Neural cell (in vitro differentiated cells): ENCODE measurements at regions not wholly inside any gene's neighbourhood (a gene's known extent, or its start where the extent isn't known, plus 50 kb on each side); places are given as distances from the start of the nearest gene placed in this dataset.

ENCODE experiments used
- H2AFZ ChIP-seq: fragments of 200-600, 300-800 bp; sonication (generic), shearing (Covaris generic); 2 replicates; pipeline ENCODE4 v1.6.0; 2014; ENCODE audit warnings: low read depth, mild to moderate bottlenecking, antibody characterized with exemption, low read length, moderate library complexity
- H3F3A ChIP-seq: fragments of 200-600 bp; shearing (Covaris generic); 2 replicates; pipeline ENCODE4 v1.6.1; 2016; ENCODE audit warnings: mild to moderate bottlenecking, moderate library complexity, mixed read lengths, antibody characterized with exemption, low read length; ENCODE audit not compliant: insufficient read depth, poor library complexity, severe bottlenecking
- H3K27ac ChIP-seq: fragments of 200-600, 300-800 bp; sonication (generic), shearing (Covaris generic); 2 replicates; pipeline ENCODE4 v1.5.1; 2014; ENCODE audit warnings: mild to moderate bottlenecking, low read length, moderate library complexity
- H3K27me3 ChIP-seq: fragments of 300-800, 200-600 bp; sonication (generic), shearing (Covaris generic); 2 replicates; pipeline ENCODE4 v1.6.0; 2014; ENCODE audit warnings: mild to moderate bottlenecking, low read depth, low read length, moderate library complexity; ENCODE audit not compliant: insufficient read depth
- H3K36me3 ChIP-seq: fragments of 300-800, 200-600 bp; sonication (generic), shearing (Covaris generic); 2 replicates; pipeline ENCODE4 v1.5.1; 2014; ENCODE audit warnings: mild to moderate bottlenecking, antibody characterized with exemption, low read length, moderate library complexity; ENCODE audit not compliant: insufficient read depth
- H3K4me2 ChIP-seq: fragments of 300-800, 200-600 bp; sonication (generic), shearing (Covaris generic); 2 replicates; pipeline ENCODE4 v1.6.0; 2014; ENCODE audit warnings: mild to moderate bottlenecking, low read length
- H3K4me3 ChIP-seq: fragments of 300-800, 200-600 bp; sonication (generic), shearing (Covaris generic); 2 replicates; pipeline ENCODE4 v1.5.1; 2014; ENCODE audit warnings: mild to moderate bottlenecking, low read length, moderate library complexity
- H3K79me2 ChIP-seq: fragments of 200-600 bp; shearing (Covaris generic); replicated peaks from 2 replicates; pipeline ENCODE4 v1.6.0; 2014; ENCODE audit warnings: mild to moderate bottlenecking, low read length, moderate library complexity; ENCODE audit not compliant: insufficient read depth
- H3K9ac ChIP-seq: fragments of 300-800, 200-600 bp; sonication (generic), shearing (Covaris generic); 2 replicates; pipeline ENCODE4 v1.6.1; 2016; ENCODE audit warnings: mild to moderate bottlenecking, low read length, mixed read lengths
- H3K9me2 ChIP-seq: fragments of 200-600 bp; shearing (Covaris generic); 2 replicates; pipeline ENCODE4 v1.6.1; 2016; ENCODE audit warnings: mild to moderate bottlenecking, low read length, mixed read lengths; ENCODE audit not compliant: insufficient read depth
- H3K9me3 ChIP-seq: fragments of 200-600, 300-800 bp; sonication (generic), shearing (Covaris generic); 2 replicates; pipeline ENCODE4 v1.6.1; 2016; ENCODE audit warnings: mild to moderate bottlenecking, mixed run types, low read length, moderate library complexity, mixed read lengths
- H4K20me1 ChIP-seq: fragments of 200-600 bp; shearing (Covaris generic); 2 replicates; pipeline ENCODE4 v1.6.1; 2016; ENCODE audit warnings: mild to moderate bottlenecking, mixed run types; ENCODE audit not compliant: insufficient read depth
- EP300 ChIP-seq: fragments of 450-650 bp; conservative IDR thresholded peaks from 2 replicates; pipeline ENCODE4 v1.6.1; 2014; ENCODE audit warnings: antibody characterized with exemption, mild to moderate bottlenecking, moderate library complexity; ENCODE audit not compliant: poor library complexity, severe bottlenecking
- MXI1 ChIP-seq: fragments of 450-650 bp; conservative IDR thresholded peaks from 2 replicates; pipeline ENCODE4 v1.6.1; 2014; ENCODE audit warnings: antibody characterized with exemption, mild to moderate bottlenecking; ENCODE audit not compliant: poor library complexity, severe bottlenecking
- POLR2AphosphoS5 ChIP-seq: IDR thresholded peaks from 2 replicates; pipeline ENCODE4 v1.6.1; 2012
- RAD21 ChIP-seq: fragments of 450-650 bp; conservative IDR thresholded peaks from 2 replicates; pipeline ENCODE4 v1.6.1; 2014; ENCODE audit warnings: antibody characterized with exemption, mild to moderate bottlenecking, moderate library complexity
- SMC3 ChIP-seq: fragments of 450-650 bp; conservative IDR thresholded peaks from 2 replicates; pipeline ENCODE4 v1.6.1; 2014; ENCODE audit warnings: antibody characterized with exemption, mild to moderate bottlenecking, moderate library complexity; ENCODE audit not compliant: poor library complexity
- TF ChIP-seq, protein P1 (sequence below): IDR thresholded peaks from 2 replicates; pipeline ENCODE4 v1.6.1; 2012; ENCODE audit warnings: borderline replicate concordance

DNA sequence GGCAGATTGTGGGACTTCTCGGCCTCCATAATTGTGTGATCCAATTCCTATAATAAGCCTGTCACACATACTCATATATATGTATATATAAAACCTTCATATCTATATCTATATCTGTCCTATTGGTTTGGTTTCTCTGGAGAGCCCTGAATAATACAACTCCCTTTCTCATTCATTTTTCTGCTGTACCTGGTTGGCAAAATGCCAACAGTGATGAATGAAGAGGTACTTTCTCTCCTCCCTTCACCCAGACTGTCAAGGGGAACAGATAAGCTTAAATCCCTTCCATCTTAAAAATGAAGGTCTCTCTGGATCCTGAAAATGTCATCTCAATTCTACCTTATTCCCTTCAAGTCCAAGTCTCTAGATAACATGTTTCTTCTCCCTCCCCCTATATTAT lies 60.3 kb upstream of the FOXP2 start:
- Histone ChIP-seq H3K27me3 (no peaks in the 10 kb centered on the region), H3K4me3 (no peak overlapping the region), H3K4me2 (no peak overlapping the region), H3F3A (no peaks in the 10 kb centered on the region), H3K36me3 (no peaks in the 10 kb centered on the region), H3K9ac (no peak overlapping the region), H3K79me2 (no peaks in the 10 kb centered on the region), H4K20me1 (no peaks in the 10 kb centered on the region), H3K27ac (no peak overlapping the region), H3K9me2 (no peaks in the 10 kb centered on the region), H3K9me3 (no peaks in the 10 kb centered on the region), H2AFZ (no peak overlapping the region)
- TF ChIP-seq, protein P1, sequence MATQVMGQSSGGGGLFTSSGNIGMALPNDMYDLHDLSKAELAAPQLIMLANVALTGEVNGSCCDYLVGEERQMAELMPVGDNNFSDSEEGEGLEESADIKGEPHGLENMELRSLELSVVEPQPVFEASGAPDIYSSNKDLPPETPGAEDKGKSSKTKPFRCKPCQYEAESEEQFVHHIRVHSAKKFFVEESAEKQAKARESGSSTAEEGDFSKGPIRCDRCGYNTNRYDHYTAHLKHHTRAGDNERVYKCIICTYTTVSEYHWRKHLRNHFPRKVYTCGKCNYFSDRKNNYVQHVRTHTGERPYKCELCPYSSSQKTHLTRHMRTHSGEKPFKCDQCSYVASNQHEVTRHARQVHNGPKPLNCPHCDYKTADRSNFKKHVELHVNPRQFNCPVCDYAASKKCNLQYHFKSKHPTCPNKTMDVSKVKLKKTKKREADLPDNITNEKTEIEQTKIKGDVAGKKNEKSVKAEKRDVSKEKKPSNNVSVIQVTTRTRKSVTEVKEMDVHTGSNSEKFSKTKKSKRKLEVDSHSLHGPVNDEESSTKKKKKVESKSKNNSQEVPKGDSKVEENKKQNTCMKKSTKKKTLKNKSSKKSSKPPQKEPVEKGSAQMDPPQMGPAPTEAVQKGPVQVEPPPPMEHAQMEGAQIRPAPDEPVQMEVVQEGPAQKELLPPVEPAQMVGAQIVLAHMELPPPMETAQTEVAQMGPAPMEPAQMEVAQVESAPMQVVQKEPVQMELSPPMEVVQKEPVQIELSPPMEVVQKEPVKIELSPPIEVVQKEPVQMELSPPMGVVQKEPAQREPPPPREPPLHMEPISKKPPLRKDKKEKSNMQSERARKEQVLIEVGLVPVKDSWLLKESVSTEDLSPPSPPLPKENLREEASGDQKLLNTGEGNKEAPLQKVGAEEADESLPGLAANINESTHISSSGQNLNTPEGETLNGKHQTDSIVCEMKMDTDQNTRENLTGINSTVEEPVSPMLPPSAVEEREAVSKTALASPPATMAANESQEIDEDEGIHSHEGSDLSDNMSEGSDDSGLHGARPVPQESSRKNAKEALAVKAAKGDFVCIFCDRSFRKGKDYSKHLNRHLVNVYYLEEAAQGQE: no peak

DNA sequence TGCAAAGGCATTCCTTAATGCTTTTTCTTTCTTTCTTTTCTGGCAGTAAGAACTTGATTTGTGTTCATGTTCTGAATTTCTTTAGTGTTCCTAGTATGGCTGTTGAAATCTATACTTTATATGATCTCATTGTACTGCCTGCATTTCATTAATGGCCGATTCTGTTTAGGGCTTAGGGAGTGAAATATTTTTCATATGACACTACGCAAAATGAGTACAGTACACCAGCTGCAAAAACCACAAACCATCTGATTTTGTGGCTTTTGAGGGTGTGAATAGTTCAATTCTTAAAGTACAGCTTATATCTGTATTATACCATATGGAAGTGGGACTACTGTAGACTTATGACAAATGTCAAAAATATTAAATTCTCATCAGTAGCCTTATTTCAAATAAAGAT lies 69.1 kb upstream of the FOXP2 start:
- H3K9ac ChIP-seq: no peak overlapping the region
- no peak overlapping the region for H3K27ac ChIP-seq
- H3K36me3 ChIP-seq: no peaks in the 10 kb centered on the region
- no peaks in the 10 kb centered on the region for H3K79me2 ChIP-seq
- H3K4me2 ChIP-seq: no peak overlapping the region
- H3K27me3 ChIP-seq: no peaks in the 10 kb centered on the region
- H4K20me1 ChIP-seq: no peaks in the 10 kb centered on the region
- no peaks in the 10 kb centered on the region for H3K9me3 ChIP-seq
- no peaks in the 10 kb centered on the region for H3K9me2 ChIP-seq
- H3F3A ChIP-seq: no peaks in the 10 kb centered on the region
- no peak overlapping the region for H2AFZ ChIP-seq
- TF ChIP-seq RAD21 (no peak), POLR2AphosphoS5 (no peak), SMC3 (no peak)
- H3K4me3 ChIP-seq: no peak overlapping the region

DNA sequence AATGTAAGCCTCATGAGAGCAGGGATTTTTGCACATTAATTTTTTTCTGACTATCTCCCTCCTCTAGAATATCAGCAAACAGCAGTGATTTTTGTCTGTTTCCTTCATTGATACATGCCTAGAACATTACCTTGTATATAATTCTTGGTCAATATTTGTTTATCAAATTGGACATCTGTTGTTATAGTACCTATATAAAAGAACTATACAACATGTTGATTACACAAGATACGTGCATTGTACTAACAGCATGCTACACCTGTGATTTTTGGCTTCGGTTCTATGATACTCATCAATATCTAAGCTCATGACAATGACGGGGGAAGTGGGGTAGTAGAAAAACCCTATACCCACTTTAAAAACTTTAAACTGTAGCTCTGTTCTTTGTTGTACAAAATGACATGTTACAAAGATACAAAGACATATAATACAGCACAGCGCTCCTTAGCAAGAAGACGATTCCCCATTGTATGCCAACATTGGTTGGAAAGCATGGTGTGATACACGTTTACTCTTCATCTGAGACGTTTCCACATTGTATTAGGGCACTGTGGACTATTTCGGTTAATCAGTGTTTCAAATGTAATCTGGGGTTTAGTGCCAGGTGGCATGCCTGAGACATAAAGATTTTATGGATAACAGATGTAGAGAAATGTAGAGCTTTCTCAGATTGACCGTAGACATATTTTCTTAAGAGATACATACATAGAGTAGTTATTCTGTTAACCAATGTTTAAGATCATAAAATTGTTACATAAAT lies 70.5 kb upstream of the FOXP2 start:
- no peak overlapping the region for H2AFZ ChIP-seq
- no peaks in the 10 kb centered on the region for H3K79me2 ChIP-seq
- TF ChIP-seq MXI1 (no peak), EP300 (no peak)
- TF ChIP-seq, protein P1: no peak

More for the DNA sequence above, 70.5 kb upstream of the FOXP2 start:
- H3K9me3 ChIP-seq: no peaks in the 10 kb centered on the region
- no peak overlapping the region for H3K9ac ChIP-seq
- H3F3A ChIP-seq: no peaks in the 10 kb centered on the region
- no peaks in the 10 kb centered on the region for H3K9me2 ChIP-seq
- no peaks in the 10 kb centered on the region for H3K36me3 ChIP-seq
- H3K4me3 ChIP-seq: no peak overlapping the region
- H4K20me1 ChIP-seq: no peaks in the 10 kb centered on the region
- H3K27ac ChIP-seq: no peak overlapping the region
- H3K4me2 ChIP-seq: no peak overlapping the region
- H3K27me3 ChIP-seq: no peaks in the 10 kb centered on the region
